ENCODE measurements at regions not wholly inside any gene's neighbourhood (a gene's known extent, or its start where the extent isn't known, plus 50 kb on each side); places are given as distances from the start of the nearest gene placed in this dataset.

DNA sequence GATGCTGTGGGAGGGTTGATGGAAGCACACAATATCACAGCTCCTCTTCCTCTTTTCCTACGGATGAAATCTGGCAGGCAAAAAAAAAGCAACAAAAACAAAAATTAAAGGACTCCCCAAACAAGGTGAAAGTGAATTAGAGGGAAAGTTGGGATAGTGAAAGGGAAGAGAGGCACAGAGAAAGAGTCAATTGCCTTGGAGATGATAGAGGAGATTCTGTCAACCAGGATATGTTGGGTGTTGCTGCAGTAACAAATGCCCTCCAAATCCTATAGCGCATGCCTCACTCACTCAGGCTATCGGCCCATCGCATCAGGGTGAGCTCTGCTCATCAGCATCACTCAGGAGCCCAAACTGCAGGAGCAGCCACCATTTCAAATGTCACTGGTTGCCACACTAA, 119.1 kb downstream of the DLEU7 start:
- TF ChIP-seq, protein P1, sequence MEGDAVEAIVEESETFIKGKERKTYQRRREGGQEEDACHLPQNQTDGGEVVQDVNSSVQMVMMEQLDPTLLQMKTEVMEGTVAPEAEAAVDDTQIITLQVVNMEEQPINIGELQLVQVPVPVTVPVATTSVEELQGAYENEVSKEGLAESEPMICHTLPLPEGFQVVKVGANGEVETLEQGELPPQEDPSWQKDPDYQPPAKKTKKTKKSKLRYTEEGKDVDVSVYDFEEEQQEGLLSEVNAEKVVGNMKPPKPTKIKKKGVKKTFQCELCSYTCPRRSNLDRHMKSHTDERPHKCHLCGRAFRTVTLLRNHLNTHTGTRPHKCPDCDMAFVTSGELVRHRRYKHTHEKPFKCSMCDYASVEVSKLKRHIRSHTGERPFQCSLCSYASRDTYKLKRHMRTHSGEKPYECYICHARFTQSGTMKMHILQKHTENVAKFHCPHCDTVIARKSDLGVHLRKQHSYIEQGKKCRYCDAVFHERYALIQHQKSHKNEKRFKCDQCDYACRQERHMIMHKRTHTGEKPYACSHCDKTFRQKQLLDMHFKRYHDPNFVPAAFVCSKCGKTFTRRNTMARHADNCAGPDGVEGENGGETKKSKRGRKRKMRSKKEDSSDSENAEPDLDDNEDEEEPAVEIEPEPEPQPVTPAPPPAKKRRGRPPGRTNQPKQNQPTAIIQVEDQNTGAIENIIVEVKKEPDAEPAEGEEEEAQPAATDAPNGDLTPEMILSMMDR (IDR thresholded peaks at IDR 0.05; ENCODE audit: low read length): no peak
- TF ChIP-seq EZH2 (IDR thresholded peaks at IDR 0.05; ENCODE audit: borderline replicate concordance, low read length): no peak

All from OCI-LY1 (cell line).